Mammary epithelial cell (primary cell): ENCODE measurements at regions not wholly inside any gene's neighbourhood (a gene's known extent, or its start where the extent isn't known, plus 50 kb on each side); places are given as distances from the start of the nearest gene placed in this dataset.

Experiments
- EZH2 ChIP-seq: IDR thresholded peaks from 2 replicates; pipeline ENCODE4 v1.6.1; 2012; ENCODE audit warnings: low read length, inconsistent platforms, borderline replicate concordance
- TF ChIP-seq, protein P1 (sequence below), 2 donors: IDR thresholded peaks in 1 of 2; conservative IDR thresholded peaks in 1 of 2; 2 replicates each; pipeline ENCODE4 v1.5.1; 2011 to 2012; ENCODE audit warnings: inconsistent platforms in 2 of 2, low read length in 2 of 2, mild to moderate bottlenecking in 2 of 2, control low read depth in 1 of 2, low read depth in 1 of 2; ENCODE audit not compliant: insufficient read depth in 1 of 2; ENCODE audit errors: extremely low read depth in 1 of 2

DNA sequence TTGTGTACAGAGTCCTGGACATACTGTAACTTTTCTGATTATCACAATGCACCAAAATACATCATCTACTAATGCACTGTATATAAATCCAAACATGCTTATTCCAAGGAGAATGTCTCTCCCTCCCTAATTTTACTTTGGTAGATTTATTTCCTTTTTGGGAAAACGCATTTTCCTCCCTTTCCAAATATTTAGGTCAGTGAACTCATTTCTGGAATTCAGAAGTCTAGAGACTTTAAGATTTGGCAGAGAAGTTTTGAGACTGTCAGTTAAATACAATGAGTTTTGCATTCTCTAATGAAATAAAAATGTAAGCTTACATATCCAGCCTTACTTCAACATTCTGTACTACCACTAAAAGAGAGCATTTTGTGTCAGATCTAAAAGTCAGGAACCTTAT is 165.8 kb upstream of the EDNRB start:
- TF ChIP-seq, protein P1, sequence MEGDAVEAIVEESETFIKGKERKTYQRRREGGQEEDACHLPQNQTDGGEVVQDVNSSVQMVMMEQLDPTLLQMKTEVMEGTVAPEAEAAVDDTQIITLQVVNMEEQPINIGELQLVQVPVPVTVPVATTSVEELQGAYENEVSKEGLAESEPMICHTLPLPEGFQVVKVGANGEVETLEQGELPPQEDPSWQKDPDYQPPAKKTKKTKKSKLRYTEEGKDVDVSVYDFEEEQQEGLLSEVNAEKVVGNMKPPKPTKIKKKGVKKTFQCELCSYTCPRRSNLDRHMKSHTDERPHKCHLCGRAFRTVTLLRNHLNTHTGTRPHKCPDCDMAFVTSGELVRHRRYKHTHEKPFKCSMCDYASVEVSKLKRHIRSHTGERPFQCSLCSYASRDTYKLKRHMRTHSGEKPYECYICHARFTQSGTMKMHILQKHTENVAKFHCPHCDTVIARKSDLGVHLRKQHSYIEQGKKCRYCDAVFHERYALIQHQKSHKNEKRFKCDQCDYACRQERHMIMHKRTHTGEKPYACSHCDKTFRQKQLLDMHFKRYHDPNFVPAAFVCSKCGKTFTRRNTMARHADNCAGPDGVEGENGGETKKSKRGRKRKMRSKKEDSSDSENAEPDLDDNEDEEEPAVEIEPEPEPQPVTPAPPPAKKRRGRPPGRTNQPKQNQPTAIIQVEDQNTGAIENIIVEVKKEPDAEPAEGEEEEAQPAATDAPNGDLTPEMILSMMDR (conservative IDR thresholded peaks at IDR 0.05 in 1 of 2, IDR thresholded peaks at IDR 0.05 in 1 of 2; ENCODE audit: extremely low read depth in 1 of 2, insufficient read depth in 1 of 2, low read depth in 1 of 2, low read length in 2 of 2), result no peak
- no peak for TF ChIP-seq EZH2
